A549 (cell line): ENCODE measurements at regions not wholly inside any gene's neighbourhood (a gene's known extent, or its start where the extent isn't known, plus 50 kb on each side); places are given as distances from the start of the nearest gene placed in this dataset.

ENCODE experiments used
- ATAC-seq, 2 experiments: fragments of 200-7000 bp in 1 of 2; fragments of >200 bp in 1 of 2; cut with Nextera tagmentation in 1 of 2; cut with Tn5 transposase in 1 of 2; 3 replicates each; pipeline versions ENCODE4 v1.8.0 to v1.9.1; 2018 to 2020; ENCODE audit warnings: mild to moderate bottlenecking in 1 of 2, moderate library complexity in 1 of 2
- CTCF ChIA-PET: fragments of 300-600 bp; sonication (Branson Sonifier 250); formaldehyde crosslinking; extraction: SDS; loops from one replicate; lab custom pipeline; 2021; ENCODE audit warnings: antibody characterized with exemption, inconsistent platforms; lab: Yijun Ruan, JAX
- POLR2A ChIA-PET: fragments of 350-600 bp; formaldehyde crosslinking; extraction: SDS; loops from one replicate; lab custom pipeline; 2021; ENCODE audit warnings: antibody characterized with exemption, inconsistent platforms; lab: Yijun Ruan, JAX
- DNase-seq, 2 experiments: peaks; one replicate each; pipeline versions ENCODE4 v3.0.0 to v3.0.0-alpha.2; 2011 to 2016; ENCODE audit warnings: low read depth in 1 of 2, low spot score in 1 of 2
- FAIRE-seq: peaks from 2 replicates; lab custom pipeline; 2011; peaks lifted over from hg19 to GRCh38; lab: Jason Lieb, UNC
- H3K27ac ChIP-seq, 2 experiments: fragments of >200 bp; sonication (Bioruptor Twin); formaldehyde crosslinking; 3 replicates each; pipeline ENCODE4 v1.5.1; 2016 to 2017
- H3K4me1 ChIP-seq: fragments of >200 bp; sonication (Bioruptor Twin); formaldehyde crosslinking; 3 replicates; pipeline ENCODE4 v1.6.1; 2016
- H3K4me2 ChIP-seq: fragments of >200 bp; sonication (Bioruptor Twin); formaldehyde crosslinking; 3 replicates; pipeline ENCODE4 v1.6.1; 2016
- H3K4me3 ChIP-seq: fragments of >200 bp; sonication (Bioruptor Twin); formaldehyde crosslinking; 3 replicates; pipeline ENCODE4 v1.5.1; 2016
- H3K9me3 ChIP-seq: fragments of >200 bp; sonication (Bioruptor Twin); formaldehyde crosslinking; 3 replicates; pipeline ENCODE4 v1.6.1; 2016
- BCL3 ChIP-seq: fragments of >200 bp; sonication (Bioruptor Twin); formaldehyde crosslinking; IDR thresholded peaks from 3 replicates; pipeline ENCODE4 v1.6.1; 2016
- E2F6 ChIP-seq: IDR thresholded peaks from 2 replicates; pipeline ENCODE4 v1.6.1; 2012; ENCODE audit warnings: low read depth, borderline replicate concordance
- EHF ChIP-seq: fragments of 250-450 bp; sonication (Bioruptor Pico); IDR thresholded peaks from 2 replicates; pipeline ENCODE4 v1.5.0; 2020; ENCODE audit warnings: mild to moderate bottlenecking
- ESRRA ChIP-seq: fragments of 150-350 bp; IDR thresholded peaks from 2 replicates; pipeline ENCODE4 v1.6.1; 2014; ENCODE audit warnings: mild to moderate bottlenecking, low read length, borderline replicate concordance
- FOSB ChIP-seq: fragments of 250-450 bp; sonication (Bioruptor Pico); IDR thresholded peaks from 2 replicates; pipeline ENCODE4 v1.5.0; 2020; ENCODE audit warnings: mild to moderate bottlenecking, moderate library complexity
- HEYL ChIP-seq: fragments of 250-450 bp; sonication (Bioruptor Pico); IDR thresholded peaks from 2 replicates; pipeline ENCODE4 v1.8.0; 2021; ENCODE audit warnings: mild to moderate bottlenecking, moderate library complexity
- HMGXB4 ChIP-seq: fragments of 250-450 bp; sonication (Bioruptor Pico); IDR thresholded peaks from 2 replicates; pipeline ENCODE4 v1.5.0; 2021; ENCODE audit warnings: mild to moderate bottlenecking, moderate library complexity, borderline replicate concordance
- JUN ChIP-seq, 2 experiments: fragments of >200 bp; sonication (Bioruptor Twin); formaldehyde crosslinking; IDR thresholded peaks; 2 replicates in 1 of 2; 3 replicates in 1 of 2; pipeline ENCODE4 v1.6.1; 2016 to 2017
- KDM5A ChIP-seq: fragments of 200-600 bp; sonication (generic); IDR thresholded peaks from 2 replicates; pipeline ENCODE4 v1.6.1; 2016; ENCODE audit warnings: antibody characterized with exemption, mild to moderate bottlenecking
- PBX3 ChIP-seq: IDR thresholded peaks from 2 replicates; pipeline ENCODE4 v1.6.1; 2012
- PHF8 ChIP-seq: fragments of 200-600 bp; sonication (generic); IDR thresholded peaks from 2 replicates; pipeline ENCODE4 v1.6.1; 2016; ENCODE audit warnings: low read depth, mild to moderate bottlenecking, antibody characterized with exemption, moderate library complexity, borderline replicate concordance
- RCOR1 ChIP-seq: fragments of 150-350 bp; IDR thresholded peaks from 2 replicates; pipeline ENCODE4 v1.6.1; 2014; ENCODE audit warnings: antibody characterized with exemption, low read length, low read depth
- REST ChIP-seq: fragments of 200-600 bp; sonication (generic); IDR thresholded peaks from 2 replicates; pipeline ENCODE4 v1.6.1; 2016; ENCODE audit warnings: antibody characterized with exemption, mild to moderate bottlenecking, moderate library complexity
- SMC3 ChIP-seq: fragments of >200 bp; sonication (Bioruptor Twin); formaldehyde crosslinking; IDR thresholded peaks from 3 replicates; pipeline ENCODE4 v1.6.1; 2018; ENCODE audit warnings: inconsistent platforms
- SREBF2 ChIP-seq: fragments of 450-650 bp; IDR thresholded peaks from 2 replicates; pipeline ENCODE4 v1.6.1; 2014; ENCODE audit warnings: mild to moderate bottlenecking, moderate library complexity
- ZFP36 ChIP-seq: fragments of 450-650 bp; IDR thresholded peaks from 2 replicates; pipeline ENCODE4 v1.6.1; 2014; ENCODE audit warnings: borderline replicate concordance; ENCODE audit not compliant: partially characterized antibody
- ZSCAN20 ChIP-seq: fragments of 250-450 bp; sonication (Bioruptor Pico); IDR thresholded peaks from 2 replicates; pipeline ENCODE4 v1.8.0; 2022; ENCODE audit warnings: mild to moderate bottlenecking, moderate library complexity
- WGBS: methylation state at CpG from one replicate; pipeline ENCODE4 v1.1.6; 2017; ENCODE audit errors: missing lambda C conversion rate; 5-methylcytosine and 5-hydroxymethylcytosine counted together
- TF ChIP-seq, protein P1 (sequence below): fragments of 150-350 bp; IDR thresholded peaks from 2 replicates; pipeline ENCODE4 v1.6.1; 2014; ENCODE audit warnings: low read depth, mild to moderate bottlenecking, low read length

- Histone ChIP-seq H3K27ac (no peak overlapping the region), H3K4me3 (no peak overlapping the region), H3K9me3 (no peaks in the 10 kb centered on the region), H3K4me2 (no peak overlapping the region), H3K4me1 (no peaks in the 10 kb centered on the region)
- DNase-seq, result no peak
- no peak for ATAC-seq
- ChIA-PET POLR2A (no interaction called here), CTCF (no interaction called here)
- 3% methylated on average over 2 of the region's 2 CpGs for WGBS
- TF ChIP-seq RCOR1 (no peak), BCL3 (no peak), ZFP36 (no peak)
- no peak for FAIRE-seq
Measured at GRCh38 chr10:64830869-64831268, 1309.7 kb downstream of the REEP3 start.

- WGBS, result 36% methylated on average over 11 of the region's 12 CpGs
- Histone ChIP-seq H3K4me1 (no peaks in the 10 kb centered on the region), H3K4me2 (no peak overlapping the region), H3K9me3 (no peaks in the 10 kb centered on the region), H3K4me3 (no peak overlapping the region), H3K27ac (no peak overlapping the region)
- no peak for FAIRE-seq
- ChIA-PET CTCF (interaction anchor here (0.5 kb wide), 1 partner anchor 1029 kb away, joined by 3 read pairs; no protein-coding TSS in a partner anchor), POLR2A (no interaction called here)
- no peak for DNase-seq
- TF ChIP-seq ESRRA (no peak), PBX3 (no peak), JUN (IDR thresholded peaks at IDR 0.05) (no peak)
- ATAC-seq, result no peak
Measured at GRCh38 chr10:64840341-64840740, 1319.1 kb downstream of the REEP3 start.

GRCh38 chr10:64846700-64847099, 1325.5 kb downstream of the REEP3 start:
- H3K4me2 ChIP-seq, result no peak overlapping the region
- no peak overlapping the region for H3K4me3 ChIP-seq
- DNase-seq (no peak), ATAC-seq (no peak), FAIRE-seq (no peak)
- no peak overlapping the region for H3K27ac ChIP-seq
- CTCF ChIA-PET, result no interaction called here
- H3K9me3 ChIP-seq, result no peaks in the 10 kb centered on the region
- no peaks in the 10 kb centered on the region for H3K4me1 ChIP-seq
- POLR2A ChIA-PET, result no interaction called here
- no peak for TF ChIP-seq HMGXB4 (CRISPR knock-in tag)
- TF ChIP-seq REST, result no peak
- TF ChIP-seq KDM5A, result no peak
- no peak for TF ChIP-seq FOSB
- no peak for TF ChIP-seq RCOR1
- no peak for TF ChIP-seq ZSCAN20
- no peak for TF ChIP-seq EHF (CRISPR knock-in tag)
- TF ChIP-seq PHF8, result no peak
- TF ChIP-seq HEYL, result no peak
- TF ChIP-seq, protein P1, sequence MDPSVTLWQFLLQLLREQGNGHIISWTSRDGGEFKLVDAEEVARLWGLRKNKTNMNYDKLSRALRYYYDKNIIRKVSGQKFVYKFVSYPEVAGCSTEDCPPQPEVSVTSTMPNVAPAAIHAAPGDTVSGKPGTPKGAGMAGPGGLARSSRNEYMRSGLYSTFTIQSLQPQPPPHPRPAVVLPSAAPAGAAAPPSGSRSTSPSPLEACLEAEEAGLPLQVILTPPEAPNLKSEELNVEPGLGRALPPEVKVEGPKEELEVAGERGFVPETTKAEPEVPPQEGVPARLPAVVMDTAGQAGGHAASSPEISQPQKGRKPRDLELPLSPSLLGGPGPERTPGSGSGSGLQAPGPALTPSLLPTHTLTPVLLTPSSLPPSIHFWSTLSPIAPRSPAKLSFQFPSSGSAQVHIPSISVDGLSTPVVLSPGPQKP, result no peak
- no peak for TF ChIP-seq SREBF2
- TF ChIP-seq SMC3, result no peak
- no peak for TF ChIP-seq E2F6
- no peak for TF ChIP-seq JUN (IDR thresholded peaks at IDR 0.05)
- WGBS, result 3% methylated on average over 2 of the region's 2 CpGs
